ENCODE measurements at regions not wholly inside any gene's neighbourhood (a gene's known extent, or its start where the extent isn't known, plus 50 kb on each side); places are given as distances from the start of the nearest gene placed in this dataset.

GRCh38 chr2:16264491-16264890 is 324.1 kb downstream of the MYCN start:
- TF ChIP-seq EP300 (IDR thresholded peaks at IDR 0.05) (no peak), CTCF (IDR thresholded peaks at IDR 0.05) (no peak)
